MCF 10A (cell line): ENCODE measurements at regions not wholly inside any gene's neighbourhood (a gene's known extent, or its start where the extent isn't known, plus 50 kb on each side); places are given as distances from the start of the nearest gene placed in this dataset.

Experiments
- BruUV-seq: library from RNA; stranded (reverse); fragments of 400-500 nt; replicated peaks from 2 replicates; lab custom pipeline; 2021; lab: Mats Ljungman, UMichigan
- CTCF ChIA-PET: fragments of 300-600 bp; sonication (Branson Sonifier 250); formaldehyde crosslinking; extraction: SDS; loops from one replicate; lab custom pipeline; 2021; ENCODE audit warnings: antibody characterized with exemption, inconsistent platforms; lab: Yijun Ruan, JAX
- POLR2A ChIA-PET: fragments of 300-600, 350-650 bp; sonication (Branson Sonifier 250); formaldehyde crosslinking; extraction: SDS; loops from one replicate; lab custom pipeline; 2020; ENCODE audit warnings: antibody characterized with exemption, inconsistent platforms; lab: Yijun Ruan, JAX
- DNase-seq: peaks from one replicate; pipeline ENCODE4 v3.0.0-alpha.2; 2018; ENCODE audit not compliant: unreplicated experiment
- H3K27ac Mint-ChIP-seq: one replicate; pipeline ENCODE4 v1.8.0; 2022; ENCODE audit warnings: mild to moderate bottlenecking, low read depth, mixed read lengths; ENCODE audit not compliant: unreplicated experiment
- H3K27me3 Mint-ChIP-seq: one replicate; pipeline ENCODE4 v1.8.0; 2022; ENCODE audit warnings: mixed read lengths; ENCODE audit not compliant: insufficient read depth, unreplicated experiment
- H3K36me3 Mint-ChIP-seq: one replicate; pipeline ENCODE4 v1.8.0; 2022; ENCODE audit warnings: mild to moderate bottlenecking, moderate library complexity, mixed read lengths; ENCODE audit not compliant: insufficient read depth, unreplicated experiment
- H3K4me1 Mint-ChIP-seq: one replicate; pipeline ENCODE4 v1.8.0; 2022; ENCODE audit warnings: mixed read lengths; ENCODE audit not compliant: insufficient read depth, unreplicated experiment
- H3K4me3 Mint-ChIP-seq: one replicate; pipeline ENCODE4 v1.8.0; 2022; ENCODE audit warnings: mild to moderate bottlenecking, moderate library complexity, mixed read lengths; ENCODE audit not compliant: unreplicated experiment
- H3K9me3 Mint-ChIP-seq: one replicate; pipeline ENCODE4 v1.8.0; 2022; ENCODE audit warnings: mixed read lengths; ENCODE audit not compliant: unreplicated experiment
- CTCF ChIP-seq: fragments of 200-600 bp; IDR thresholded peaks from one replicate; pipeline ENCODE4 v1.8.0; 2022; ENCODE audit warnings: antibody characterized with exemption, mild to moderate bottlenecking; ENCODE audit not compliant: unreplicated experiment
- intact Hi-C: fragments of 100-400 bp; cut with micrococcal nuclease; formaldehyde crosslinking; loops from 2 replicates; pipeline ENCODE4 v1.14.1; 2022

GRCh38 chr10:55141892-55142291, 340.9 kb upstream of the PCDH15 start:
- intact Hi-C loops, result no loop called here
- Mint-ChIP-seq H3K36me3 (no peaks in the 10 kb centered on the region), H3K9me3 (no peaks in the 10 kb centered on the region), H3K27me3 (peaks cover 36% of the 10 kb centered on the region), H3K4me1 (no peaks in the 10 kb centered on the region), H3K4me3 (no peak overlapping the region), H3K27ac (no peak overlapping the region)
- ChIA-PET CTCF (no interaction called here), POLR2A (no interaction called here)
- no peak for DNase-seq
- BruUV-seq, result no TSS peak
- no peak for TF ChIP-seq CTCF

GRCh38 chr10:55137063-55137462, 336.0 kb upstream of the PCDH15 start:
- Mint-ChIP-seq H3K4me3 (no peak overlapping the region), H3K4me1 (no peaks in the 10 kb centered on the region), H3K36me3 (no peaks in the 10 kb centered on the region), H3K27ac (no peak overlapping the region), H3K9me3 (no peaks in the 10 kb centered on the region), H3K27me3 (peaks cover 40% of the 10 kb centered on the region)
- no peak for TF ChIP-seq CTCF
- DNase-seq, result no peak
- BruUV-seq, result no TSS peak
- POLR2A ChIA-PET, result no interaction called here
- intact Hi-C loops, result no loop called here
- CTCF ChIA-PET, result no interaction called here

GRCh38 chr10:55104738-55105137, 303.7 kb upstream of the PCDH15 start:
- BruUV-seq, result no TSS peak
- ChIA-PET POLR2A (no interaction called here), CTCF (interaction anchor here (0.6 to 1.2 kb wide), 3 partner anchors 16 to 1757 kb away, joined by 3 to 5 read pairs (median 4); no protein-coding TSS in a partner anchor)
- intact Hi-C loops, result no loop called here
- H3K9me3 Mint-ChIP-seq, result no peaks in the 10 kb centered on the region
- H3K27ac Mint-ChIP-seq, result no peak overlapping the region
- H3K36me3 Mint-ChIP-seq, result no peaks in the 10 kb centered on the region
- no peak overlapping the region for H3K4me3 Mint-ChIP-seq
- TF ChIP-seq CTCF, result no peak
- peaks cover 27% of the 10 kb centered on the region for H3K27me3 Mint-ChIP-seq
- DNase-seq, result no peak
- H3K4me1 Mint-ChIP-seq, result no peaks in the 10 kb centered on the region

GRCh38 chr10:55098452-55098851, 297.4 kb upstream of the PCDH15 start:
- ChIA-PET POLR2A (no interaction called here), CTCF (no interaction called here)
- no peak for DNase-seq
- no peak for TF ChIP-seq CTCF
- Mint-ChIP-seq H3K27me3 (peaks cover 32% of the 10 kb centered on the region), H3K9me3 (no peaks in the 10 kb centered on the region), H3K4me1 (no peaks in the 10 kb centered on the region), H3K27ac (no peak overlapping the region), H3K36me3 (no peaks in the 10 kb centered on the region), H3K4me3 (no peak overlapping the region)
- no TSS peak for BruUV-seq
- intact Hi-C loops, result no loop called here
